ENCODE measurements at regions not wholly inside any gene's neighbourhood (a gene's known extent, or its start where the extent isn't known, plus 50 kb on each side); places are given as distances from the start of the nearest gene placed in this dataset.

GRCh38 chr6:138596591-138596990 lies 97.3 kb upstream of the NHSL1 start:
- intact Hi-C loops (cut with DNase I; ENCODE audit: low total_unique reads) (no loop called here), in situ Hi-C loops (cut with MboI; ENCODE audit: low sequenced_read_pairs in 4 of 4) (loop anchor here in 3 of 4 donors (10.0 kb wide), 2 partner anchors 162 to 168 kb away; no protein-coding TSS in a partner anchor)
- Histone ChIP-seq H3K36me3 (no peaks in the 10 kb centered on the region), H3K27me3 (no peaks in the 10 kb centered on the region), H3K4me3 (no peak overlapping the region), H3K9me3 (no peaks in the 10 kb centered on the region), H3K27ac (no peak overlapping the region), H3K4me1 (peaks cover 0 to 13% of the 10 kb centered on the region in 2 donors)
- DNase-seq (no peak), ATAC-seq (no peak)
- TF ChIP-seq CTCF (IDR thresholded peaks at IDR 0.05 in 4 of 5, conservative IDR thresholded peaks at IDR 0.05 in 1 of 5): no peak
- no peak for TF ChIP-seq POLR2A (IDR thresholded peaks at IDR 0.05)

- intact Hi-C loops (cut with DNase I; ENCODE audit: low total_unique reads): no loop called here
- Histone ChIP-seq H3K4me1 (peaks cover 0 to 13% of the 10 kb centered on the region in 2 donors), H3K4me3 (no peak overlapping the region), H3K9me3 (no peaks in the 10 kb centered on the region), H3K27me3 (no peaks in the 10 kb centered on the region), H3K36me3 (no peaks in the 10 kb centered on the region), H3K27ac (no peak overlapping the region)
- TF ChIP-seq CTCF (IDR thresholded peaks at IDR 0.05 in 4 of 5, conservative IDR thresholded peaks at IDR 0.05 in 1 of 5) (no peak), POLR2A (IDR thresholded peaks at IDR 0.05) (no peak)
- in situ Hi-C loops (cut with MboI; ENCODE audit: low sequenced_read_pairs in 4 of 4): loop anchor here in 3 of 4 donors (10.0 kb wide), 2 partner anchors 163 to 167 kb away; no protein-coding TSS in a partner anchor
- ATAC-seq: no peak
- no peak for DNase-seq
Observed at GRCh38 chr6:138597336-138597735, 98.0 kb upstream of the NHSL1 start.

GRCh38 chr6:138598562-138599173 lies 99.4 kb upstream of the NHSL1 start:
- TF ChIP-seq CTCF (IDR thresholded peaks at IDR 0.05 in 4 of 5, conservative IDR thresholded peaks at IDR 0.05 in 1 of 5) (no peak), POLR2A (IDR thresholded peaks at IDR 0.05) (no peak)
- Histone ChIP-seq H3K4me1 (peaks cover 0 to 3% of the 10 kb centered on the region in 2 donors), H3K27ac (no peak overlapping the region), H3K9me3 (no peaks in the 10 kb centered on the region), H3K36me3 (no peaks in the 10 kb centered on the region), H3K4me3 (no peak overlapping the region), H3K27me3 (no peaks in the 10 kb centered on the region)
- no peak for ATAC-seq
- in situ Hi-C loops (cut with MboI; ENCODE audit: low sequenced_read_pairs in 4 of 4): loop anchor here in 3 of 4 donors (10.0 kb wide), 2 partner anchors 164 to 166 kb away; no protein-coding TSS in a partner anchor
- DNase-seq: no peak
- intact Hi-C loops (cut with DNase I; ENCODE audit: low total_unique reads): no loop called here

GRCh38 chr6:138600261-138600660 lies 101.0 kb upstream of the NHSL1 start:
- intact Hi-C loops (cut with DNase I; ENCODE audit: low total_unique reads): no loop called here
- Histone ChIP-seq H3K4me3 (no peak overlapping the region), H3K4me1 (no peaks in the 10 kb centered on the region), H3K27ac (no peak overlapping the region), H3K9me3 (no peaks in the 10 kb centered on the region), H3K27me3 (no peaks in the 10 kb centered on the region), H3K36me3 (no peaks in the 10 kb centered on the region)
- TF ChIP-seq CTCF (IDR thresholded peaks at IDR 0.05 in 4 of 5, conservative IDR thresholded peaks at IDR 0.05 in 1 of 5) (no peak), POLR2A (IDR thresholded peaks at IDR 0.05) (no peak)
- no peak for ATAC-seq
- in situ Hi-C loops (cut with MboI; ENCODE audit: low sequenced_read_pairs in 4 of 4): no loop called here
- no peak for DNase-seq

- no peaks in the 10 kb centered on the region for H3K9me3 ChIP-seq
- intact Hi-C loops (cut with DNase I; ENCODE audit: low total_unique reads) (no loop called here), in situ Hi-C loops (cut with MboI; ENCODE audit: low sequenced_read_pairs in 4 of 4) (no loop called here)
- H3K27me3 ChIP-seq: no peaks in the 10 kb centered on the region
- H3K4me1 ChIP-seq: no peaks in the 10 kb centered on the region
- no peaks in the 10 kb centered on the region for H3K36me3 ChIP-seq
- H3K4me3 ChIP-seq: no peak overlapping the region
- TF ChIP-seq POLR2A (IDR thresholded peaks at IDR 0.05) (no peak), CTCF (IDR thresholded peaks at IDR 0.05 in 4 of 5, conservative IDR thresholded peaks at IDR 0.05 in 1 of 5) (no peak)
- DNase-seq (no peak), ATAC-seq (no peak)
- H3K27ac ChIP-seq: no peak overlapping the region
Observed at GRCh38 chr6:138600726-138601125, 101.4 kb upstream of the NHSL1 start.
